ENCODE measurements at regions not wholly inside any gene's neighbourhood (a gene's known extent, or its start where the extent isn't known, plus 50 kb on each side); places are given as distances from the start of the nearest gene placed in this dataset.

GRCh38 chr6:15734118-15734897 lies 71.5 kb upstream of the DTNBP1 start:
- TF ChIP-seq CTCF (IDR thresholded peaks at IDR 0.05; ENCODE audit: insufficient read depth, low read length) (no peak), POLR2AphosphoS5 (IDR thresholded peaks at IDR 0.05; ENCODE audit: low read depth) (no peak), REST (IDR thresholded peaks at IDR 0.05; ENCODE audit: insufficient replicate concordance, low read depth) (no peak), GABPA (IDR thresholded peaks at IDR 0.05; ENCODE audit: low read depth) (no peak)

All from HL-60 (cell line).